SK-N-MC (cell line): ENCODE measurements at regions not wholly inside any gene's neighbourhood (a gene's known extent, or its start where the extent isn't known, plus 50 kb on each side); places are given as distances from the start of the nearest gene placed in this dataset.

Experiments
- DNase-seq: peaks from one replicate; pipeline ENCODE4 v3.0.0-alpha.2; 2011; ENCODE audit warnings: low read depth, low spot score
- H3K27ac ChIP-seq: fragments of 200-600 bp; sonication (generic); 2 replicates; pipeline ENCODE4 v1.5.1; 2016; ENCODE audit warnings: mixed run types
- H3K36me3 ChIP-seq: fragments of 200-600 bp; sonication (generic); 2 replicates; pipeline ENCODE4 v1.6.1; 2017; ENCODE audit warnings: antibody characterized with exemption, low read length, mixed read lengths; ENCODE audit not compliant: insufficient read depth
- H3K4me3 ChIP-seq: fragments of 200-600 bp; sonication (generic); 2 replicates; pipeline ENCODE4 v1.5.1; 2016
- H3K9ac ChIP-seq: fragments of 200-600 bp; sonication (generic); 2 replicates; pipeline ENCODE4 v1.8.0; 2017; ENCODE audit warnings: mixed run types, mixed read lengths; ENCODE audit not compliant: insufficient read length
- H3K9me3 ChIP-seq: fragments of 200-600 bp; sonication (generic); 2 replicates; pipeline ENCODE4 v1.6.1; 2017; ENCODE audit warnings: low read depth, mild to moderate bottlenecking, antibody characterized with exemption, low read length, moderate library complexity, mixed read lengths
- EZH2 ChIP-seq: fragments of 200-600 bp; sonication (generic); IDR thresholded peaks from one replicate; pipeline ENCODE4 v1.6.1; 2017; ENCODE audit warnings: antibody characterized with exemption
- FOXP2 ChIP-seq: optimal IDR thresholded peaks from 2 replicates; pipeline ENCODE3; 2011; ENCODE audit warnings: mild to moderate bottlenecking, moderate library complexity; ENCODE audit not compliant: insufficient read depth; ENCODE audit errors: extremely low read length, control extremely low read depth
- POLR2AphosphoS5 ChIP-seq: IDR thresholded peaks from 2 replicates; pipeline ENCODE4 v1.6.1; 2012; ENCODE audit warnings: mild to moderate bottlenecking, low read depth, low read length, borderline replicate concordance

DNA sequence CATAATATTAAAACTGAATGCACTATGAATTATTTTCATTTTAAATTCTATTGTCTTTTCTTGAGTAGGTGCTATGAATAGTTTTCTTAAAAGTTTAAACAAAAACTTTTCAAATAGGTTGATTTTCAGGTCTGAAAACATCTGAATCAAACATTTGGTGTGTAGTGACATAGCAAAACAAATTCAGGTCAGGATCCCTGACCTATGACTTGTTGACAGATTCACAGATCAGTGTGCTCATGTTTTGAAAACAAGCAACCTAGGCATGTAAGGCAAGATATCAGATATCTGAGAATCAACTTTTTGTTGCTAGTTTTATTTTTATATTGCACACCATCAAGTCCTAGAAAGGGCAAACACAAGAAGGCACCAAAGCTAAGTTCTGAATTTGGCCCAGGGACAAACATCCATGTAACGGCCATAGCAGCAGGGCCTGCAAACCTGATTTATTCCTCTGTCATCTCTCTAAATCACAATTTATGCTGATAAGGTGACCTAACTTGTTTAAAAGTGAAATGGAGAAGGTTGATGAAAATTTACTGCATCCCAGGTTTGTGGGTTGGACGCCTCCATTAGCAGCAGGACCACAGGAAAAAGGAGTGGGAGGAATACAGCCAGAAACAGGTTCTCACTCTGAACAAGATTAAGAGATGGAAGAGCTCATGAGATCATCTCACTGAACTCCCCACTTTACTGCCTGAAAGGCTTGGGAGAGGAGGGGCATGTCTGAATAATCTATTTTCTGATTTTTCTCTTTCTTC lies 337.7 kb downstream of the KCNRG start:
- Histone ChIP-seq H3K9ac (no peak overlapping the region), H3K9me3 (no peaks in the 10 kb centered on the region), H3K27ac (no peak overlapping the region), H3K36me3 (no peaks in the 10 kb centered on the region), H3K4me3 (no peak overlapping the region)
- TF ChIP-seq POLR2AphosphoS5 (no peak), EZH2 (no peak), FOXP2 (no peak)
- DNase-seq: no peak

DNA sequence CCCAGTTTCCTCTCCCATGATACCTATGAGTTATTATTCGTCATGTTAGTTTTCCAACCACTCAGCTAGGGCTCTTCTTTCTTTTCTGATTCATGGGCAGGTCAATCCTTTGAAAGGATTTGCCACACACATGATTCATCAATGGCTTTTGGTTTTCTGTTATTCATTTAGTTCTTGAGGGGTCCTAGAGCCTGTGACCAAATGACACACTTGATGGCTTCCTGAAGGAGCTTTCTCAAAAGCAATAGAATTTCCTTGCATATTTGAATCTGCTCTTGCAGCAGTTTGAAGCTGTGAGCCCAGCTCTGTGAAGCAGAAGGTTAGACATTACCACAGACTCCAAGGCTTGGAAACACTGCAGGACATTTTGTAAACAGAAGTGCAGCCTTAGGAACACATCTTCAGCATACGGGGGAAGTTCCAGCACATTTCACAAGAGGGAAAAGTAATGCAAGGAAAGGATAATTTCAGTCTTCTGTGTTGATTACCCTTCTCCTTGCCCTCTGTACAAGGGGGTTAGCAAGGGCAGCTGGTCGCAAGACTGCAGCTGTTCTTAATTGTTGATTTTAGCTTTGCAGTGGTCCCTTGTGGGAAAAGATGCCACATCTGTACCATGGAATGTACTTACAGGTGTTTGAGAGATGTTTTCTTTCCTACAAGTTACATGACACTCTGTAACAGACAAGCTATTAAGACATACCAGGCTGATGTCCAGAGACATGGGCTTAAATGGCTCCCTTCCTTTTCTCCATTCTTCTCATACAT lies 338.6 kb downstream of the KCNRG start:
- Histone ChIP-seq H3K36me3 (no peaks in the 10 kb centered on the region), H3K27ac (no peak overlapping the region), H3K9ac (no peak overlapping the region), H3K9me3 (no peaks in the 10 kb centered on the region), H3K4me3 (no peak overlapping the region)
- no peak for DNase-seq
- no peak for TF ChIP-seq POLR2AphosphoS5
- no peak for TF ChIP-seq FOXP2
- TF ChIP-seq EZH2: no peak

DNA sequence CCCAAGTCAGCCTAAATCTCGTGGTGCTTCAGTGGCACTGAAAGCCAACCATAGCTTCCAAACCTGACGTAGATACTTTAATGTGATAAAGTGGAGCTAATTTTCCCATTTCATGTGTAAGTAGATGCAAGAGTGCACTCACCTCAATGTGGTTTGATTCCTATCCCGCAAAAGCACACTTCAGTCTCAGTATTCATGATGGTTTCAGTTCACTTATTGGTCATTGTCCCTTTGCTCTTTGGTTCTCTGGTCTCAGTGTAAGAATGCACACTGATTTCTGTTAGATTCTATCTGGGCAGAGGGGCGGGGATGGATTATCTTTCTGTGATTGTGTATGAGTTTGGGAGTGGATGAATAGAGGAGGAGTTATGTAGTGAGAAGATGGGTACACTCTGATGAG lies 340.6 kb downstream of the KCNRG start:
- no peak overlapping the region for H3K27ac ChIP-seq

DNA sequence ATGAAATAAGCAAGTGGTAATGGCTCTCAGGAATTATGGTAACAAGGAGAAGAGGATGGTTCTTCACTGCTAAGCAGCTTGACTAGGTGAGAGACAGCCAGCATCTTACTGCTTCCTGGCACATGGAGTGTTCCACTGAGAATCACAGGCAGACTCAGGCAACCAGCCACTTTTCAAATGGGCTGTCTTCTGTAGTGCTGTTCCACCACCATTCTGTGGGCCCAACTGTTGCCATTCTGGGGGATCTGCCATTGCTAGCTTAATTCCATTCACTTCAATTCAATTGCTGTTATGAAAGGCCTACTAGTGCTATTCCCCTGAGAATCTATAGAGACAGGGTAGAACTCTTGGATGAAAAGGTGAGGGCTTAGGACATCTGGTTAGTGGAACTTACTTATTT lies 341.9 kb downstream of the KCNRG start:
- H3K36me3 ChIP-seq: no peaks in the 10 kb centered on the region
- no peak for TF ChIP-seq POLR2AphosphoS5
- no peak for TF ChIP-seq EZH2
- no peak for TF ChIP-seq FOXP2
- DNase-seq: no peak
- no peak overlapping the region for H3K4me3 ChIP-seq
- no peaks in the 10 kb centered on the region for H3K9me3 ChIP-seq
- no peak overlapping the region for H3K9ac ChIP-seq
- no peak overlapping the region for H3K27ac ChIP-seq

More for the DNA sequence above, 340.6 kb downstream of the KCNRG start:
- Histone ChIP-seq H3K9ac (no peak overlapping the region), H3K36me3 (no peaks in the 10 kb centered on the region), H3K4me3 (no peak overlapping the region), H3K9me3 (no peaks in the 10 kb centered on the region)
- no peak for TF ChIP-seq EZH2
- TF ChIP-seq FOXP2: no peak
- no peak for TF ChIP-seq POLR2AphosphoS5
- no peak for DNase-seq

GRCh38 chr13:50357586-50358118 lies 342.4 kb downstream of the KCNRG start:
- H3K9me3 ChIP-seq: no peaks in the 10 kb centered on the region
- no peak for TF ChIP-seq FOXP2
- TF ChIP-seq POLR2AphosphoS5: no peak
- TF ChIP-seq EZH2: no peak
- H3K9ac ChIP-seq: no peak overlapping the region
- H3K36me3 ChIP-seq: no peaks in the 10 kb centered on the region
- no peak overlapping the region for H3K27ac ChIP-seq
- no peak for DNase-seq
- no peak overlapping the region for H3K4me3 ChIP-seq

GRCh38 chr13:50358231-50359040 lies 343.2 kb downstream of the KCNRG start:
- H3K9ac ChIP-seq: no peak overlapping the region
- H3K4me3 ChIP-seq: no peak overlapping the region
- H3K36me3 ChIP-seq: no peaks in the 10 kb centered on the region
- no peaks in the 10 kb centered on the region for H3K9me3 ChIP-seq
- DNase-seq: no peak
- H3K27ac ChIP-seq: no peak overlapping the region
- TF ChIP-seq POLR2AphosphoS5 (no peak), EZH2 (no peak), FOXP2 (no peak)

DNA sequence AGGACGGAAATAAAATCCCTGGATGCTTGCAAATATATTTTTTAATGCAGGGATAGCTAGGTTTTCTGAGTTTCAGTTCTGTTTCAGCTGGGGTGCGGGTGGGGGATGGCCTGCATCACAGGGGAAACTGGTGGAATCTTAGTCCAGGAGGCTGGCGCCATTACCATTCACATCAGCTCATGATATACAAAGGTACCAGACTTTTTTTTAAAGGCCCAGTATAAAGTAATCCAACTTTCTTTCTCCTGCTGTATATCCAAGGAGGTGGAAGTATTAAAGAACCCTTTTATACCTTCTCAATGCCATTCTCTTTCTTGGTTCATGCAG lies 343.8 kb downstream of the KCNRG start:
- no peak for DNase-seq
- Histone ChIP-seq H3K9me3 (no peaks in the 10 kb centered on the region), H3K36me3 (no peaks in the 10 kb centered on the region), H3K4me3 (no peak overlapping the region), H3K27ac (no peak overlapping the region), H3K9ac (no peak overlapping the region)
- TF ChIP-seq FOXP2 (no peak), POLR2AphosphoS5 (no peak), EZH2 (no peak)

DNA sequence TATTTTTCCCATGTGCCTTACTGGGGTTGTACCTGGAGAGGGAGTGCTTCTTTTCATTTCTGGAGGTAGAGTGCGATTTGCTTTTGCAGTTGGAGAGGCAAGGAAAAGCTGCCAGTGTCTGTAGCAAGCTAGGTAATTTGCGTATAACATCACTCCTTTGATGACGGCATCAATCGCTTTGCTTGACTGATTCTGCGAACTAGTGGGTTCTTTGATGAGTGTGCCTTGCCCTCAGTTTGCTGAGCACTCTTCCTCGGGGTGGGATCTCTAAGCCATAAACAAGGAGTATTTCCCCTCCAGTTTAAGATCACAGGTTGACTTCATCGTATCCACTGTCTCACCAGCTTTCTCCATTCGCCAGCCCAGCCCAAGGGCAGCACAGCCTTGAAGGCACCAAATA lies 344.5 kb downstream of the KCNRG start:
- H3K27ac ChIP-seq: no peak overlapping the region

More for the DNA sequence above, 344.5 kb downstream of the KCNRG start:
- no peaks in the 10 kb centered on the region for H3K9me3 ChIP-seq
- H3K36me3 ChIP-seq: no peaks in the 10 kb centered on the region
- no peak for DNase-seq
- H3K4me3 ChIP-seq: no peak overlapping the region
- H3K9ac ChIP-seq: no peak overlapping the region
- no peak for TF ChIP-seq EZH2
- no peak for TF ChIP-seq FOXP2
- TF ChIP-seq POLR2AphosphoS5: no peak
